GM12865 (cell line): ENCODE measurements at regions not wholly inside any gene's neighbourhood (a gene's known extent, or its start where the extent isn't known, plus 50 kb on each side); places are given as distances from the start of the nearest gene placed in this dataset.
"Not testable (repeated sequence)": the region's sequence is repeated elsewhere in the genome, so short reads cannot be mapped to it uniquely, and the experiment has no call there.

Experiments used
- DNase-seq: peaks from one replicate; pipeline ENCODE4 v3.0.0; 2010; ENCODE audit warnings: low read depth
- H3K4me3 ChIP-seq: 2 replicates; pipeline ENCODE4 v1.5.1; 2011; ENCODE audit warnings: mild to moderate bottlenecking, low read depth, low read length, control low read depth
- CTCF ChIP-seq: IDR thresholded peaks from 2 replicates; pipeline ENCODE4 v1.5.1; 2011; ENCODE audit warnings: low read length, control low read depth, low read depth, inconsistent platforms; ENCODE audit not compliant: insufficient read depth; ENCODE audit errors: missing control alignments

- H3K4me3 ChIP-seq, result no peak overlapping the region
- no peak for TF ChIP-seq CTCF
These were observed 487.0 kb downstream of the SUCLG1 start for GRCh38 chr2:83972128-83972527.

GRCh38 chr2:83971547-83971946 is 487.5 kb downstream of the SUCLG1 start:
- H3K4me3 ChIP-seq, result no peak overlapping the region
- no peak for TF ChIP-seq CTCF
- no peak for DNase-seq

More at GRCh38 chr2:83972128-83972527, 487.0 kb downstream of the SUCLG1 start:
- no peak for DNase-seq

- TF ChIP-seq CTCF, result no peak
- no peak for DNase-seq
- H3K4me3 ChIP-seq, result no peak overlapping the region
These were observed 488.7 kb downstream of the SUCLG1 start for GRCh38 chr2:83970217-83970929.

- DNase-seq, result no peak
- H3K4me3 ChIP-seq, result no peak overlapping the region
- no peak for TF ChIP-seq CTCF
These were observed 490.0 kb downstream of the SUCLG1 start for GRCh38 chr2:83969085-83969484.

GRCh38 chr2:83967854-83968253 is 491.2 kb downstream of the SUCLG1 start:
- DNase-seq, result no peak
- no peak overlapping the region for H3K4me3 ChIP-seq
- TF ChIP-seq CTCF, result no peak

- not testable (repeated sequence) for H3K4me3 ChIP-seq, DNase-seq
These were observed 492.1 kb downstream of the SUCLG1 start for GRCh38 chr2:83966946-83967345.

GRCh38 chr2:83961512-83961911 is 497.6 kb downstream of the SUCLG1 start:
- TF ChIP-seq CTCF, result no peak
- no peak overlapping the region for H3K4me3 ChIP-seq
- DNase-seq, result no peak
